CD4-positive, alpha-beta T cell treated with Interleukin-17A for 1 hour (primary cell): ENCODE measurements at regions not wholly inside any gene's neighbourhood (a gene's known extent, or its start where the extent isn't known, plus 50 kb on each side); places are given as distances from the start of the nearest gene placed in this dataset.

Experiments
- DNase-seq: peaks from one replicate; pipeline ENCODE4 v3.0.0-alpha.2; 2020

- no peak for DNase-seq
Observed at GRCh38 chr2:23127465-23127864, 257.5 kb upstream of the KLHL29 start.

- no peak for DNase-seq
Observed at GRCh38 chr2:23128684-23129292, 256.2 kb upstream of the KLHL29 start.

- DNase-seq = no peak
Observed at GRCh38 chr2:23131066-23131575, 253.9 kb upstream of the KLHL29 start.

GRCh38 chr2:23132000-23132399 lies 253.0 kb upstream of the KLHL29 start:
- no peak for DNase-seq

GRCh38 chr2:23132823-23133595 lies 252.0 kb upstream of the KLHL29 start:
- DNase-seq = no peak

- DNase-seq = no peak
Observed at GRCh38 chr2:23134726-23135125, 250.3 kb upstream of the KLHL29 start.

- DNase-seq = no peak
Observed at GRCh38 chr2:23135481-23136100, 249.4 kb upstream of the KLHL29 start.

- no peak for DNase-seq
Observed at GRCh38 chr2:23137166-23137565, 247.8 kb upstream of the KLHL29 start.

- DNase-seq = no peak
Observed at GRCh38 chr2:23138701-23139100, 246.3 kb upstream of the KLHL29 start.

GRCh38 chr2:23145460-23145859 lies 239.5 kb upstream of the KLHL29 start:
- DNase-seq = no peak

- DNase-seq = no peak
Observed at GRCh38 chr2:23146011-23146410, 239.0 kb upstream of the KLHL29 start.

- no peak for DNase-seq
Observed at GRCh38 chr2:23148342-23148741, 236.6 kb upstream of the KLHL29 start.

- DNase-seq = no peak
Observed at GRCh38 chr2:23149777-23150176, 235.2 kb upstream of the KLHL29 start.

GRCh38 chr2:23153484-23153883 lies 231.5 kb upstream of the KLHL29 start:
- no peak for DNase-seq

GRCh38 chr2:23155022-23155421 lies 230.0 kb upstream of the KLHL29 start:
- DNase-seq = no peak

- no peak for DNase-seq
Observed at GRCh38 chr2:23157812-23158211, 227.2 kb upstream of the KLHL29 start.

GRCh38 chr2:23158306-23158705 lies 226.7 kb upstream of the KLHL29 start:
- no peak for DNase-seq

- no peak for DNase-seq
Observed at GRCh38 chr2:23159746-23160405, 225.1 kb upstream of the KLHL29 start.

GRCh38 chr2:23164173-23164572 lies 220.8 kb upstream of the KLHL29 start:
- no peak for DNase-seq

- DNase-seq = no peak
Observed at GRCh38 chr2:23169896-23170295, 215.1 kb upstream of the KLHL29 start.

- no peak for DNase-seq
Observed at GRCh38 chr2:23171108-23171507, 213.9 kb upstream of the KLHL29 start.

GRCh38 chr2:23178396-23178795 lies 206.6 kb upstream of the KLHL29 start:
- no peak for DNase-seq

- DNase-seq = no peak
Observed at GRCh38 chr2:23183733-23184132, 201.2 kb upstream of the KLHL29 start.
